HG03469 (cell line): ENCODE measurements at regions not wholly inside any gene's neighbourhood (a gene's known extent, or its start where the extent isn't known, plus 50 kb on each side); places are given as distances from the start of the nearest gene placed in this dataset.

ENCODE experiments used
- ATAC-seq: cut with Tn5 transposase; IDR thresholded peaks from one replicate; pipeline ENCODE4 v1.9.1; 2021; ENCODE audit warnings: mild to moderate bottlenecking, moderate library complexity, moderate number of reproducible peaks; ENCODE audit not compliant: unreplicated experiment

DNA sequence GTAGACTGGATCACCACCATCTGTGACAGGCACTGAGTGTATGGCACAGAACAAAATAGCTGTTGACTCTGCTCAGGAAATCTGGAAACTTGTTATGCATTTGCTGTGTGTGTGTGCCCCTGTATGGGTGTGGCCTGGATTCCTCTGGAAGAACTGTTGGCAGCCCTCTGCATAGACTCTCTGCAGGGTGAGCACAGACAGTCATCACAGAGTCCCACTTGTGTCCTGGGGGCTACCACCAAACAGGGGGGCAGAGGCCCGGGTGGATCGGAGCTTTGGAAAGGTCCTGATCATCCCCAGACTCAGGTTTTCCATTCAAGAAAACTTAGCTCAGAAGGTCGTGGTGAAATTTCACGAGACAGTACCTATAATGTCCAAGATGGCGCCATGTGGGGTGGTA lies 258.6 kb downstream of the SOX11 start:
- no peak for ATAC-seq

DNA sequence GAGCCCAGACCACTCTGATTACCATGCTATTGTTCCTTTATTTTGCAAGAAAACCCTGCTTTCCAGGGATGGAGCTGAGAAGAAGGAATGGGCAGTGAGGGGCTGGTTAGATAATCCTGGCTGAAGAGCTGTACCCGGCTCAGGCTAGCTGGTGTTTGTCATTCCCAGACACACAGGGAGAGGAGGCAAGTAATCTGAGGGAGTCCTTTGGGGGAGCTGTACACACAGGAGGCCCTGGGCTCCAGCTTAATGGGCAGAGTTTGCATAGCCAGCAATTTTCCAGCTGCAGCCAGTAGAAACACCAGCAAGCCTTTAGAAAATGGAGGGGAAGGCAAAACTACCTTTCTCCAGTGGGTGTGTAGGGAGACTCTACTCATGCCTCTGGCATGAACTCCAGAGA lies 259.3 kb downstream of the SOX11 start:
- no peak for ATAC-seq

DNA sequence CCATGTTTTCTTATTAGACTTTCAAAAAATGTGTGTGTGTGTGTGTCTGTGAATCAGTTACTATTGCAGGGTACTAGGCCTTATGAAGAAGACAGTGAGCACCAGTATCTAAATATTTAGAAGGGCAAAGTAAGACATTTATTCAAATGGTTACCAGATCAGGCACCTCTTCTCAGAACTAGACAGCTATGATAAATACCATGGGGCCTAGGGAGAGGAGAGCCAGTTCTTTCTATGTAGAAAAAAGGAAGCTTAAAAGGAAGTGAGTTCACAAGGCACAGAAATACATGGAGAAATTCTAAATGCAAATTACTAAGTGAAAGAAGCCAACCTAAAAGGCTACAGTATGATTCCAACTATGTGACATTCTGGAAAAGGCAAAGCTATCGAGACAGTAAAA lies 261.3 kb downstream of the SOX11 start:
- no peak for ATAC-seq

- no peak for ATAC-seq
Observed at GRCh38 chr2:5954509-5954908, 262.3 kb downstream of the SOX11 start.

- no peak for ATAC-seq
Observed at GRCh38 chr2:5955921-5956320, 263.7 kb downstream of the SOX11 start.

DNA sequence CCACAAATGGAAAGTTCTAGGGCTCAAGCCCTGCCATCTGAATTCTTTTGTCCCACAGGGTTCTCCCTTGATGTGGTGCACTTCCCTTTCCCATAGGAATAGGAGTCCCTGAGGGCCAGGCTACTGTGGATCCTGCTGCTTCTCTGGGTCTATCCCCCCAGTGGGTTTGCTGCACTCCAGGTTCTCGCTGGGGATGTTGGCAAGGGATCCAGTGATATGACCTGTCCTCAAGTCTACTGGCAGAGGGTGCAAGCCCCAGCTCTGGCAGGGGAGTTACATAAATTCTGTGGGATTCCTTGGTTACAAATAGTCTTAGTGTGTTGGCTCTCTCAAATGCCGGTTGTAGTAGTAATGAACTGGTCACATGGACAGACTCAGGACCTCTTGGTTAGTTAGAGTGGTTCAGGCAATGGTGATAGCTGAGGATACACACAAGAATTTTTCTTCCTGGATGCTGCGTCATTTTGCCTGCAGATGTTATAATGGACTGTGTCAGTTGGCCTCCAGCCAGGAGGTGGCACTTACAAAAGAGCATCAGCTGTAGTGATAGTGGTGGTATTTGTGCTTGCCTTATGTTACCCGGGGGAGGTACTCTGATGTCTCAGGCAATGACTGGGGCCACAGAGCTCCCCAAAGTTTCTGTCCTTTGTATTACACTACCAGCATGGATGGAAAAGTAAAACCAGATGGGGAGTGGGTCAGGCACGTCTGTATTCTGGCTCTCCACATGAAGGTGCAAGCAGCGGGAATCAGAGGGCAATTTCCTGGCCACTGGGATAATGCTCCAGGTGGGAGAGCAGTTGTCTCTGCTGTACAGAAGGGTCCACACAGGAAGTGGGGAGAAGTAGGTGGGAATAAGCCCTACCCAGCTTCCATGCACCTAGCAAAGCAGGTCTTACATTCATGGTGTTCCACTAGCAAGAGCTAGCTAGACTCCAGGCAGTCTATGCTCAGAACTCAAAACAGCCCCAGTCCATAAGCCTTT lies 267.9 kb downstream of the SOX11 start:
- ATAC-seq, result no peak

DNA sequence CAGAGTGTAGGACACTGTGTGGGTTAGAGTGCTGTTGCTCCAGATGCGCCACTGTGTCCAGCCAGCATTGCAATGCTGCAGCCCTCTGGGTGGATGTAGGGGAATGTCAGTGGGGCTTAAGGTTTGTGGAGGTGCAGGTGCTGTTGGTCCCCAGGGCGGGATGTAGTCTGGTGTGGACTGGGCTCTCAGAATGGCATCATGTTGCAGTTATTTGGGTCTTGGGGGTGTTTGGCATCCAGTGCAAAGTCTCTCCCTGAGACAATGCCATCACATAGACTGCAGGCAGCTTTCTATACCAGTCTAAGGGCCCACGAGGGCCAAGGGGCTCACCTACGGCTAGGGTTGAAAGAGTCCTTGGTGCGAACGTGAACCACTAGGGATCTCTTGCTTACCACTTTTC lies 275.3 kb downstream of the SOX11 start:
- no peak for ATAC-seq

- no peak for ATAC-seq
Observed at GRCh38 chr2:5969303-5969702, 277.1 kb downstream of the SOX11 start.

DNA sequence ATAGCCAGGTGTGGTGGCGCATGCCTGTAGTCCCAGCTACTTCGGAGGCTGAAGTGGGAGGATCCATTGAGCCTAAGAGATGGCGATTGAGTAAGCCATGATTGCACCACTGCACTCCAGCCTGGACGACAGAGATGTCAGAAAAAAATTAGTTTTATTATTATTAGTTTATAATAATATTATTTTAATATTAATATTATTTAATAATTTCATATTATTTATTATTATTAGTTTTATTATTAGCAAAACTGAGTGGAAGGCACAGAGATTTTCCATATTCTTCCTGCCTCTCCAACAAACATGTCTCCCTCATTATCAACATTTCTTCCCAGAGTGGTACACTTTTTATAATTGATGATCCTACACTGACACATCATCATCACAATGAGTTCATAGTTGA lies 278.2 kb downstream of the SOX11 start:
- no peak for ATAC-seq

DNA sequence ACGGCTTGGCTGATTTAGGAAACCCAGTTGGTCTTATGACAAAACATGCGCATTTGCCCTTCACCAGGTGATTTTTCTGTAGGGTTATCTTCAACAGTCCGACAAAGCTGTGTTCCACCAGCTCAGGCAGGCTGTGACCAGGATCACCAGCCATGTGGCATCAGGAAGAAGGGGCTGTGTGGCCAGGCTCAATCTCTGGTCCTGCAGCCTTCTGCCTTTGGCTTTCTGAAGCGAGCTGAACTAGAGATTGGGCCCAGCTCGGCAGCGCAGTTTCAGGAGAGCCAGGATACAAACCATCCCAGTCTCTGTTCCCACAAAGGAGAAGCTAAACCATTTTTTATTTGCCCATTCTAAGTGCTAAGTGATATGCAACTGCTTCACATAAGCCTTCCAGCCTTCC lies 282.3 kb downstream of the SOX11 start:
- ATAC-seq, result no peak

DNA sequence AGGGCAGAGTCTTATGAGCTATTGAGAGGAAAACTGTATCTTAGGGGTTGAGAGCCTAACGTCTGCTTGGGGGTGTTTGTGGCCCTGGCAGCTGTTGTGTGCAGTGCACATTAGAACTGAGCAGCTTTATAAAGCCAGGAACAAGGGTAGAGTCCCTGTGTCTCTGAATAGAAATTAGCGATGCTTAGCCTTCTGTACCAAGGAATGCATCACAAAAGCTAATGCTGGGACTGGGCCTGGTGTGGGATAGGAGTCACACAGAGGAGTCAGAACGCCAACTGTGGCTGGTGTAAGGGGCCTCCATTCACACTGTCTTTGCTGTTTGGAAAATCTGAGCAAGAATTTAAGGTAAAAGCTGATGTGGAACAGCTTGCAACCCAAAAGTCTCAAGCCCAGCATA lies 283.2 kb downstream of the SOX11 start:
- ATAC-seq, result no peak

DNA sequence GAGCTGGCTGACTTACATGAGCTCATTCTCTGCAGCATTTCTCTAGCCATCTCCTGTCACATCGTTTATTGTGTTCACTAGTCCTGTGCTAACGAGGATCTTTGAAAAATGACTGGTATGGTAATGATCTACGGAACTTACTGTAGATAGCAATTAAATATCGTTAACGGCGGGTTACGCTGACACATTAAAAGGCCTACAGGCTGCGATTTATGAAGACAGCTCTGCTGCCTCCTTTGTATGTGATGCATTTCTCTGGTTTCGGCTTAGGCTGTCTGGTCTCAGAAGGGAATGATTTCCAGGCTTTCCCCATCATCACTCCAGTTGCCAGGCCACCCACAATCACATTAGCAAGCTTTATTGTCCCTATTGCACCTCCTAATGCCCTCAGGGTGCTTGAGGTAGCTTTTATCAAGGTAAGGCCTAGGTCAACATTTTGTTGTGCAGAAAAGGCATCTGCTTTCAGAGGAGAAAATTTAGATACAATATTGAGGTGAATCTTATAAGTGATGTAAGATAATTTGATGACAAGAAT lies 284.4 kb downstream of the SOX11 start:
- no peak for ATAC-seq

DNA sequence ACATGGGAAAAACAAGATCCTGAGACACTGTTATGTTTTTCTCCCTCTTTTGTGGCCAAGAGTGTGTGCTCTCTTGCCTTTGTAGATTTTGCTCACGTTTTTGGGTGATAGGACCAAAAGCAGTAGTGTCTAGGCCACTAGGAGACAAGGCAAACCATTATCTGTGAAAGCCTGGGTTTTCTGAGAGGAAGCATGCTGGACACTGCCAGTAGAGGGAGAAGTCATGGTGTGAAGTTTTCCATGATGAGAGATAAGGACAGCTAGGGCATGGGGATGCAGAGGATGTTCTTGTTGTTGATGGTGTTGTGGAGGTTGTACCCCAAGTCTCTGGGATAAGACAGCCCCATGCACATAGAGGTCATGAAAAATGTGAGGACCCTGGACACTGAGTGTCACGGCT lies 285.3 kb downstream of the SOX11 start:
- ATAC-seq, result no peak

- ATAC-seq, result no peak
Observed at GRCh38 chr2:5978131-5978751, 286.1 kb downstream of the SOX11 start.

DNA sequence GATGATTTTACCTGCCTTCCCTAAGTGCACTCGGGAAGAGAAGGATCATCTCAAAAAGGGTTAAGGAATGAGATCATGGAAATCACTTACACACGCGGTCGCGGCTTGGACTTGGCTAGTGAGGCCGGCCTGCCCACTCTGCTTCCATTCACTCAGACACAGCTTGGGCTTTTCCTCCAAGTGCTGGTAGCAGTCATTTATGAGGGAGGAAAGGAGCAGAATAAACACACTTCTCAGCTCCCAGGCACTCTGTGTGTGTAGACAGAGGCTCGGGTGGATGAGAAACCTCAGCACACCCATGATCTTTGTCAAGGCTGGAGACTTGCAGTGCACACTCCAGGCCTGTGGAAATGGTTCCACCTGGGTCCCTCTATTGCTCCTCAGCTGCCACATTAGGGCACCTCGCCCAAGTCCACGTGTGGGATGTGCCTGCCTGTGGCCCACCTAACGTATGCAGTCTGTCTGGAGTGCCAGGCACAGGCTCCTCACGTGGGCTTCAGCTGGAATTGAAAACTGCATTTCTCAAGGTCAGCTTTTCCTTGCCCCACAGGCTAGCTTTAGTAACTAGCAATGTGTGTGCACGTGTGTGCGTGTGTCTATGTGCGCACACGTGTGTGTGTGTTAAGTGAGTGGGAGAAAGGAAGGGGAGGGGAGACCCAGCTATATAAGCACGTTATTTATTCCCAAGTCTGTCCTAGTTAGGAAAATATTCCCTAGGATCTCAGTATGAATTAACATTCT lies 288.4 kb downstream of the SOX11 start:
- no peak for ATAC-seq

DNA sequence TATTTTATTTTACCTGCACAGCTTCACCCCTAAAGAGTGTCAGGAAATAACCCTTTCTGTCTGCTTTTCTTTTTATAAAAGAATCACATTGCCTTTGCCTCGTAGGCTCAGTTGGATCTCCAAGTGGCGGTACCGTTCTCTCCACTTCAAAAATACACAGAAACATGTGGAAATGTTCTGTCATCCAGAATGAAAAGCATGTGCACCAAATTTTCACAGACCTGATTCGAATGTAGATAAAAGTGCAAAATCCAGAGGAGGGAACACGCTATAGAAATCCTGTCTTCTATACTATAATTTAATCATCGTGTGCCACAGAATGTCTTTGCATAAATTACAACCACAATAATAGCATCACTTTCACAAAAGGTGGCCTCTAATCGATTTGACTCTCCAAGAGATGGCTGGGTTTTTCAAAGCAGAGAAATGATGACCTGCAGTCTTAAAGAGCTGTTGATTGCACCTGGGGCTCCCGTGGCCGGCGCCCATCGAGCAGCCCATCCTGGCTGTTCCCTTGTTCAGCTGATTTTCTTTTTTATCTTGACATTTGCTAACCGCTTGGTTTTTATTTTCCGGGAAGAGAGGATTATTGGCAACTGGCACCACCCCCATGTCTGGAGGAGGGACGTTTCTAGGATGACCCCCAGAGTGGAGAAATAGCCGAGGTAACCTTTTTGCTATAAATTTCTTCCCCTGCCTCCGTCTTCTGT lies 290.2 kb downstream of the SOX11 start:
- ATAC-seq, result no peak

- ATAC-seq, result no peak
Observed at GRCh38 chr2:5982903-5983265, 290.7 kb downstream of the SOX11 start.

- ATAC-seq, result no peak
Observed at GRCh38 chr2:5983511-5984272, 291.5 kb downstream of the SOX11 start.

- no peak for ATAC-seq
Observed at GRCh38 chr2:5984273-5984655, 292.1 kb downstream of the SOX11 start.

GRCh38 chr2:5984946-5985345 lies 292.8 kb downstream of the SOX11 start:
- no peak for ATAC-seq
